Ovary (tissue), 7 donors: ENCODE measurements at regions not wholly inside any gene's neighbourhood (a gene's known extent, or its start where the extent isn't known, plus 50 kb on each side); places are given as distances from the start of the nearest gene placed in this dataset.

Experiments
- DNase-seq, 5 donors: peaks; one replicate each; pipeline ENCODE4 v3.0.0-alpha.2; 2019 to 2020
- H3K27ac ChIP-seq, 2 donors: fragments of 200-600 bp; one replicate each; pipeline versions ENCODE4 v1.5.1 to v1.8.0; 2019 to 2022
- H3K27me3 ChIP-seq: fragments of 200-600 bp; one replicate; pipeline ENCODE4 v1.8.0; 2022
- H3K36me3 ChIP-seq: fragments of 200-600 bp; sonication (generic); one replicate; pipeline ENCODE4 v1.5.1; 2019
- H3K4me1 ChIP-seq: one replicate; pipeline ENCODE4 v1.8.1; 2013; ENCODE audit warnings: mild to moderate bottlenecking, moderate library complexity; ENCODE audit not compliant: insufficient read depth
- H3K4me3 ChIP-seq: fragments of 200-600 bp; sonication (generic); one replicate; pipeline ENCODE4 v1.5.1; 2017
- H3K9me3 ChIP-seq, 2 donors: fragments of 200-600 bp in 1 of 2; sonication (generic) in 1 of 2; one replicate each; pipeline versions ENCODE4 v1.5.1 to v1.8.1; 2013 to 2019; ENCODE audit warnings: mild to moderate bottlenecking in 1 of 2, moderate library complexity in 1 of 2
- CTCF ChIP-seq, 3 donors: fragments of 450-650 bp in 2 of 3; fragments of 200-600 bp in 1 of 3; IDR thresholded peaks; one replicate each; pipeline versions ENCODE4 v1.5.1 to v1.8.0; 2016 to 2022; ENCODE audit warnings: antibody characterized with exemption in 3 of 3, mild to moderate bottlenecking in 1 of 3
- EP300 ChIP-seq: sonication (generic); formaldehyde crosslinking; IDR thresholded peaks from one replicate; pipeline ENCODE4 v1.6.1; 2017; ENCODE audit warnings: antibody characterized with exemption
- POLR2A ChIP-seq: fragments of 450-650 bp; IDR thresholded peaks from one replicate; pipeline ENCODE4 v1.6.1; 2017; ENCODE audit warnings: antibody characterized with exemption, mild to moderate bottlenecking, moderate library complexity
- WGBS, 3 donors: extraction: QIAGEN DNeasy Blood & Tissue Kit in 1 of 3; methylation state at CpG; one replicate each; pipeline versions ENCODE4 v1.1.5 to v1.1.7; 2013 to 2017; 5-methylcytosine and 5-hydroxymethylcytosine counted together
- intact Hi-C, 4 donors: fragments of 100-400 bp; cut with DNase I; formaldehyde crosslinking; loops; one replicate each; pipeline versions ENCODE4 v1.11.0 to v1.15.1; 2022 to 2023
- donor health status: DM: no; HTN: no; CAD: no; lungs with moderate emphysema.
- donor health status: DM: no; HTN: no; CAD: no.
- donor health status: Bipolar disorder and iron deficiency.
- donor health status: DM: no; HTN: no; CAD: no.
- donor health status: DM: yes; HTN: yes; CAD: no.

DNA sequence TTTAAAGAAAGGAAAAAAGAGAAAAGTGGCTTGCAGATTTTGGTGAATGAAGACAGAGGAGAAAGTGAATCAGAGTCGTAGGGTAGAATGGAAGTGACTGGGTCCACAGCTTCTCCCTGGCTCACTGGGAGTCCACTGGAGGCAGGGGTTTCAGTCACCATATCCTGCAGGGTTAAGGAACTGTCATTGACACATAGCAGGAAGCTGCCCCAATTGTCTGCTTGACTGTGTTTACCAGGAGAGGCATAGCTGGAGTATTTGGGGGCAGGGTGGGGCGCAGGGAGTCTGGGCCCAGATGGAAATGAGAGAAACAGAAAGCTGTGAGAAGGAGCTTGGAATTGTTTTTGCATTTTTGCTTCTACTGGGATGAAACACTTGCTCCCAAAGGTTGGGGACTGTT is 228.8 kb upstream of the CSF3R start:
- intact Hi-C loops = no loop called here
- no peak overlapping the region for H3K4me3 ChIP-seq
- TF ChIP-seq EP300 (no peak), CTCF (IDR thresholded peaks at IDR 0.05) (no peak), POLR2A (no peak)
- no peaks in the 10 kb centered on the region for H3K9me3 ChIP-seq
- DNase-seq = no peak
- WGBS, 3 donors = 27 to 31% (median 29%) methylated on average over 2 of the region's 2 CpGs
- no peak overlapping the region for H3K27ac ChIP-seq
- H3K27me3 ChIP-seq = no peaks in the 10 kb centered on the region
- H3K4me1 ChIP-seq = no peaks in the 10 kb centered on the region
- H3K36me3 ChIP-seq = no peaks in the 10 kb centered on the region

DNA sequence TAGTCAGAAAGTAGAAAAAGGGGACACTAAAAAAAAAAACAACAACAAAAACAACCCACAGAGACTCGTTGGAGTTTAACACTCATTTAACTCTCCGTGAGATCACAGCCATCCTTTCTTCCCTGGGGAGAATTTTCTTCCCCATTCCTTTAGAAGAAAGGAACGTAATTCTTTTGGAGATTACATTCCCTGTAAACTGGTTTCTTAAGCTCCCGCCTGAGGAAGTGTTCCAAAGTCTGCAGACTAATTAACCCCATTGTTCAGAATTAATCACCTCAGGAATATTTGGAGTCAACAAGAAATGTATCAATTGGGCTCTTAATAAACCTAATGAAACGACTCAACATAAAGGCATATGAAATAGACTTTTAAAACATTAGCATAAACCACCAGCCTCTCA is 228.2 kb upstream of the CSF3R start:
- intact Hi-C loops = no loop called here
- no peak for TF ChIP-seq CTCF (IDR thresholded peaks at IDR 0.05)
- TF ChIP-seq EP300 = no peak
- TF ChIP-seq POLR2A = no peak
- Histone ChIP-seq H3K27ac (no peak overlapping the region), H3K4me3 (no peak overlapping the region), H3K9me3 (no peaks in the 10 kb centered on the region), H3K36me3 (no peaks in the 10 kb centered on the region), H3K4me1 (no peaks in the 10 kb centered on the region), H3K27me3 (no peaks in the 10 kb centered on the region)
- DNase-seq = no peak
- 8 to 16% (median 14%) methylated on average over 5 of the region's 5 CpGs for WGBS, 3 donors

GRCh38 chr1:36709869-36710481 is 227.3 kb upstream of the CSF3R start:
- DNase-seq = no peak
- WGBS, 3 donors = 18 to 26% (median 23%) methylated on average over 17 of the region's 17 CpGs
- Histone ChIP-seq H3K9me3 (no peaks in the 10 kb centered on the region), H3K27ac (no peak overlapping the region), H3K4me3 (no peak overlapping the region), H3K36me3 (no peaks in the 10 kb centered on the region), H3K27me3 (no peaks in the 10 kb centered on the region), H3K4me1 (no peaks in the 10 kb centered on the region)
- intact Hi-C loops = no loop called here
- TF ChIP-seq CTCF (IDR thresholded peaks at IDR 0.05) = no peak
- no peak for TF ChIP-seq POLR2A
- no peak for TF ChIP-seq EP300

DNA sequence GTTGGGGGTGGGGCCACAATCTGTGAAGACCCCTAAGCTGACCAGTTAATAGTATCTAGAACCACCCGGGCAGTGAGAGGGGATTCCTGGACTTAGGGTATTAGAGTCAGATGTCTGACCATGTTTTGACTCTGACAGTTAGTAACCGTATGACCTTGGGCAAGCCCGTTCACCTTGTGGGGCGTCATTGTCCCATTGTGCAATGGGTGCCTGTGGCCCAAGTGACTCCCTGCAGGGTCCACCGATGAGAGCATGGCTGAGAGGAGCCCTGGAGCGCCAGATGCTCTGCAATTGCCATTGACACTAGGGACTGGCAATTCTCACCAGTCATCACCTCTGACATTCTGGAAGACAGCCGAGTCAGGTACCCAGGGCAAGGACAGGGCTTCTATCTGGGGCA is 225.9 kb upstream of the CSF3R start:
- 73 to 90% (median 81%) methylated on average over 7 of the region's 7 CpGs for WGBS, 3 donors
- intact Hi-C loops = no loop called here
- H3K4me1 ChIP-seq = no peaks in the 10 kb centered on the region
- H3K9me3 ChIP-seq = no peaks in the 10 kb centered on the region
- H3K27ac ChIP-seq = no peak overlapping the region
- no peaks in the 10 kb centered on the region for H3K36me3 ChIP-seq
- no peak for DNase-seq
- TF ChIP-seq CTCF (IDR thresholded peaks at IDR 0.05) (no peak), EP300 (no peak), POLR2A (no peak)
- H3K27me3 ChIP-seq = no peaks in the 10 kb centered on the region
- no peak overlapping the region for H3K4me3 ChIP-seq
